ENCODE measurements at regions not wholly inside any gene's neighbourhood (a gene's known extent, or its start where the extent isn't known, plus 50 kb on each side); places are given as distances from the start of the nearest gene placed in this dataset.
"Not testable (repeated sequence)": the region's sequence is repeated elsewhere in the genome, so short reads cannot be mapped to it uniquely, and the experiment has no call there.

- Mint-ChIP-seq H3K27me3 (peaks cover 6% of the 10 kb centered on the region), H3K4me1 (no peaks in the 10 kb centered on the region), H3K36me3 (ENCODE audit: low read depth) (no peaks in the 10 kb centered on the region), H3K27ac (no peak overlapping the region), H3K9me3 (no peaks in the 10 kb centered on the region), H3K4me3 (no peak overlapping the region)
- intact Hi-C loops (cut with micrococcal nuclease), result no loop called here
- no peak for DNase-seq
Measured at GRCh38 chr2:63737081-63737751, 104.5 kb upstream of the UGP2 start.

DNA sequence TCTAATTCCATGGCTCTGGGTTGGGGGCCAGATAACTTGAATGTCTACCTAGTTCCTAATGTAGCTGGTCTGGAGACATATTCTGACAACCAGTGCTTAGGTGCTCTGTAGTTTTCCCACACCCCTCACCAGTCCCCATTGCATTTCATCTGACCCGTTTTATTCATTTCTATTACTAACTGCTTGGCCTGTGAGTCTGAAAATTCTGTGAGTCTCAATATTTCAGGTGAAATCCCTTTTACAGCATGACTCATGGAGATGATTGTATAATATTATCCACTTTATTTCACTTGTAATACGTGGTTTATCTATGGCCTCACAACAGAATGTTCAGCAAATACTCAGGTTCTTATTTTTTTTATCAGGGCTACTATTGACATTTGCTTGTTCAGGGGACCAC, 103.7 kb upstream of the UGP2 start:
- Mint-ChIP-seq H3K27me3 (peaks cover 3% of the 10 kb centered on the region), H3K9me3 (no peaks in the 10 kb centered on the region), H3K4me1 (no peaks in the 10 kb centered on the region), H3K36me3 (ENCODE audit: low read depth) (no peaks in the 10 kb centered on the region), H3K27ac (no peak overlapping the region), H3K4me3 (no peak overlapping the region)
- no peak for DNase-seq
- intact Hi-C loops (cut with micrococcal nuclease), result no loop called here

DNA sequence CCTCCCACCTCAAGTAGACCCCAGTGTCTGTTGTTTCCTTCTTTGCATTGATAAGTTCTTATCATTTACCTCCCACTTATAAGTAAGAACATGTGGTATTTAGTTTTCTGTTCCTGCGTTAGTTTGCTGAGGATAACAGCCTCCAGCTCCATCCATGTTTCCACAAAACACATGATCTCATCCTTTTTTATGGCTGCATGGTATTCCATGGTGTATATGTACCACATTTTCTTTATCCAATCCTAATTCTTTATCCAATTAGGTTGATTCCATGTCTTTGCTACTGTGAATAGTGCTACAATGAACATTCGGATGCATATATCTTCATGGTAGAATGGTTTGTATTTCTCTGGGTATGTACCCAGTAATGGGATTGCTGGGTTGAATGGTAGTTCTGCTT, 102.5 kb upstream of the UGP2 start:
- H3K27ac Mint-ChIP-seq; H3K9me3 Mint-ChIP-seq; intact Hi-C loops (cut with micrococcal nuclease); DNase-seq; H3K4me1 Mint-ChIP-seq; H3K4me3 Mint-ChIP-seq; H3K27me3 Mint-ChIP-seq; H3K36me3 Mint-ChIP-seq (ENCODE audit: low read depth): not testable (repeated sequence)

DNA sequence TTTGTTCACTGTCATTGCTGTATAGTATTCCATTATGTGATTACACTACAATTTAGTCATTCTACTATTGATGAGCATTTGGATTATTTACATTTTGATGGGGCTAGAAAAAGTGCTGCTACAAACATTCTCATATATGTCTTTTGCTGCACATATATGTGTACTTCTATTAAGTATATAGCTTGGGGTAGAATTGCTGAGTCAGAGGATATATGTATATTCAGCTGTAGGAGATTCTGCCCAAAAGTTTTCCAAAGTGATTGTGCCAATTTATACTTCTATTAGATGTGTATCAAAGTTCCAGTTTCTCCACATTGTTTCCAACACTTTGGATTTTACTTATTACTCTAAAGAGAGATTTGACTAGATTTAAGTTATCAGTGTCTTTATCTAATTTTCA, 101.7 kb upstream of the UGP2 start:
- H3K4me3 Mint-ChIP-seq, result no peak overlapping the region
- H3K27ac Mint-ChIP-seq, result no peak overlapping the region
- H3K9me3 Mint-ChIP-seq, result no peaks in the 10 kb centered on the region
- no peak for DNase-seq
- no peaks in the 10 kb centered on the region for H3K36me3 Mint-ChIP-seq (ENCODE audit: low read depth)
- H3K27me3 Mint-ChIP-seq, result peaks cover 3% of the 10 kb centered on the region
- H3K4me1 Mint-ChIP-seq, result no peaks in the 10 kb centered on the region
- intact Hi-C loops (cut with micrococcal nuclease), result no loop called here

DNA sequence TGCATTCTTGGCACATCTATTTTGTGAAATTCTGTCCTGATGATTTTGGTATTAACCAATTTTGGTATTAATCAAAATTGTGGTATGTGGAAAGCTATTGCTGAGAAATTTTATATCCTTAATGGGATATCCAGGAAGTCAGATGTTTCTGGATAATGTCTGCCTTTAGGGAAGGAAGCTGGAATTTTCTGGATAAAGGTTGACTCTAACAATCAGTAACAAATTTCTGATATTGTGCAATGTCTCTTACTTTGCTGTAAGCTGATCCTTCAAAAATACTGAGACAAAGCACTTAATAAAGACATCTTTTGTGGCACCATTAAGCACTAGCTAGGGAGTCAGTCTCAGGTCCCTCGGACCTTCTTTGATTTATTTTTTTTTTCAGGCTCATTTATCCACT, 100.8 kb upstream of the UGP2 start:
- H3K4me1 Mint-ChIP-seq, result no peaks in the 10 kb centered on the region
- no peak overlapping the region for H3K27ac Mint-ChIP-seq
- no peak overlapping the region for H3K4me3 Mint-ChIP-seq
- H3K36me3 Mint-ChIP-seq (ENCODE audit: low read depth), result no peaks in the 10 kb centered on the region
- DNase-seq, result no peak
- intact Hi-C loops (cut with micrococcal nuclease), result no loop called here
- H3K27me3 Mint-ChIP-seq, result peaks cover 3% of the 10 kb centered on the region
- no peaks in the 10 kb centered on the region for H3K9me3 Mint-ChIP-seq

DNA sequence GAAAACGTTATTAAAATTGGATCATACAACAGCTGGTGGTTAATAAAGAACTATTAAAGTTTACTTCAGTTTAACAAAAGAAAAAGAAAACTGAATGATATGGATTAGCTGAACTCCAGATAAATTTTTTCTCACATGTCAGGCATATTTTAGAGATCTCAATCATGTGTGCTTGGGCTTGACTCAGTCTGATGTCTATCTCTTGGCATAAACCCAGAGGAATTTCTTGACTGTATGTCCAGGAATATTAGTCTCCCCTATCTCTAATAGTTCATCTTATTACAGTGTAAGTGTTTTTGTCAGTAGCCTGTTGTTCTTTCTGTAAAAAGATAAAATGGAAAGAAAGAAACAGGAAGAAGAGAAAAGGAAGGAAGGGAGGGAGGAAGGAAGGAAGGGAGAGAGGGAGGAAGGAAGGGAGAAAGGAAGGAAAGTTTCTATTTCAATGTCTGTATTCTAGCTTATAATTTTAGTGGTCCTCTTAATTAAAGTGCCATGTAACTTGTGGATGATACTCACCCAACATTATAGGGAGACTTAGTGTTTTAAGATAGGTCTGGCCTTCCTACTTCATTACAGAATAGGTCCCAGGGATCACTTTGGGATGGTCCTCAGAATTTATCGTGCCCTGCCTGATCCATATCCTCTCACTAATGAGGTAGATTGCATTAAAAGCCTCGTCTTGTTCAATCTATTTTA, 99.7 kb upstream of the UGP2 start:
- H3K36me3 Mint-ChIP-seq (ENCODE audit: low read depth), result no peaks in the 10 kb centered on the region
- no peak for DNase-seq
- no peak overlapping the region for H3K4me3 Mint-ChIP-seq
- H3K27ac Mint-ChIP-seq, result no peak overlapping the region
- no peaks in the 10 kb centered on the region for H3K4me1 Mint-ChIP-seq
- intact Hi-C loops (cut with micrococcal nuclease), result no loop called here
- H3K27me3 Mint-ChIP-seq, result peaks cover 3% of the 10 kb centered on the region
- H3K9me3 Mint-ChIP-seq, result no peaks in the 10 kb centered on the region

DNA sequence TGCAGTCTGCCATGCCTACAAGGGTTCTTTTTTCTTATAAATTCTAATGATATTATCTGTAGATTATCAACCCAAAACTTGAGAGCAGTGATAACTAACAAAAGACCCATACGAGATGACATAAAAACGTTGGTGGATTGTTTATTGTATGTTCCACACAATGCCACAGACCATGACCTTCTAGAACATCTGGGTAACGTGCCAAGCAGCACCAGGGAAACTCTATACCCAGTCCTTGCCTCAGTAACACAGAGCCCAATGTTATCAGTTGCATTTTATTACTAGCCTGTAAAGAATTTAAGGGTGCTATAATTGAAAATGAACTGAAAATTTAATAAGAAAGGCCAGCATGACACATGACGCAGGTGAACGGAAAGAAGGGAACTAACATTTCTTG, 99.1 kb upstream of the UGP2 start:
- no peaks in the 10 kb centered on the region for H3K4me1 Mint-ChIP-seq
- no peak overlapping the region for H3K27ac Mint-ChIP-seq
- no peaks in the 10 kb centered on the region for H3K36me3 Mint-ChIP-seq (ENCODE audit: low read depth)
- no peak overlapping the region for H3K4me3 Mint-ChIP-seq
- DNase-seq, result no peak
- intact Hi-C loops (cut with micrococcal nuclease), result no loop called here
- no peaks in the 10 kb centered on the region for H3K9me3 Mint-ChIP-seq
- peaks cover 3% of the 10 kb centered on the region for H3K27me3 Mint-ChIP-seq

- intact Hi-C loops (cut with micrococcal nuclease), result no loop called here
Measured at GRCh38 chr2:63743170-63743981, 98.3 kb upstream of the UGP2 start.

GRCh38 chr2:63743982-63744966, 97.4 kb upstream of the UGP2 start:
- H3K27ac Mint-ChIP-seq, result no peak overlapping the region
- intact Hi-C loops (cut with micrococcal nuclease), result no loop called here
- no peaks in the 10 kb centered on the region for H3K36me3 Mint-ChIP-seq (ENCODE audit: low read depth)
- no peak overlapping the region for H3K4me3 Mint-ChIP-seq
- peaks cover 11% of the 10 kb centered on the region for H3K27me3 Mint-ChIP-seq
- no peaks in the 10 kb centered on the region for H3K4me1 Mint-ChIP-seq
- no peak for DNase-seq
- peaks cover 4% of the 10 kb centered on the region for H3K9me3 Mint-ChIP-seq

More at GRCh38 chr2:63743170-63743981, 98.3 kb upstream of the UGP2 start:
- Mint-ChIP-seq H3K4me3 (no peak overlapping the region), H3K4me1 (no peaks in the 10 kb centered on the region), H3K27ac (no peak overlapping the region), H3K36me3 (ENCODE audit: low read depth) (no peaks in the 10 kb centered on the region), H3K9me3 (no peaks in the 10 kb centered on the region), H3K27me3 (peaks cover 3% of the 10 kb centered on the region)
- no peak for DNase-seq

DNA sequence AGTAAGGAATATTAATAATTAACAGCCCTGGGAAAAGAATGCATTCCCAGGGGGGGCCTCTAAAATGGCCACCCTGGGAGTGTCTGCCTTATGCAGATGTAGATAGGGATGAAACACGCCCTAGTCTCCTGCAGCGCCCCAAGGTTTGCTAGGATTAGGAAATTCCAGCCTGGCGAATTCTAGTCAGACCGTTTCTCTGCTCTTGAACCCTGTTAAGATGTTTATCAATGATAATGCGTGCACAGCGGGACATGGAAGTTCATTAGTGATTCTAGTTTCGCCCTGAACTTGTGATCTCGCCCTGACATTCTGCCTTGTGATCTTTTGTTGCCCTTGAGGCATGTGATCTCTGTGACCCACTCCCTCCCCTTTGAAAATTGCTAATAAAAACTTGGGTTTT, 95.1 kb upstream of the UGP2 start:
- H3K9me3 Mint-ChIP-seq; H3K36me3 Mint-ChIP-seq (ENCODE audit: low read depth); H3K4me1 Mint-ChIP-seq; H3K27ac Mint-ChIP-seq; DNase-seq; H3K4me3 Mint-ChIP-seq; intact Hi-C loops (cut with micrococcal nuclease): not testable (repeated sequence)
- peaks cover 16% of the 10 kb centered on the region for H3K27me3 Mint-ChIP-seq

- no peak for DNase-seq
- H3K27ac Mint-ChIP-seq, result no peak overlapping the region
- H3K4me1 Mint-ChIP-seq, result no peaks in the 10 kb centered on the region
- intact Hi-C loops (cut with micrococcal nuclease), result no loop called here
- no peaks in the 10 kb centered on the region for H3K36me3 Mint-ChIP-seq (ENCODE audit: low read depth)
- peaks cover 24% of the 10 kb centered on the region for H3K27me3 Mint-ChIP-seq
- peaks cover 7% of the 10 kb centered on the region for H3K9me3 Mint-ChIP-seq
- no peak overlapping the region for H3K4me3 Mint-ChIP-seq
Measured at GRCh38 chr2:63751901-63752300, 89.8 kb upstream of the UGP2 start.

GRCh38 chr2:63755216-63755615, 86.5 kb upstream of the UGP2 start:
- H3K9me3 Mint-ChIP-seq, result peaks cover 3% of the 10 kb centered on the region
- H3K27me3 Mint-ChIP-seq, result peaks cover 18% of the 10 kb centered on the region
- no peak overlapping the region for H3K27ac Mint-ChIP-seq
- DNase-seq, result no peak
- no peaks in the 10 kb centered on the region for H3K4me1 Mint-ChIP-seq
- H3K4me3 Mint-ChIP-seq, result no peak overlapping the region
- no peaks in the 10 kb centered on the region for H3K36me3 Mint-ChIP-seq (ENCODE audit: low read depth)
- intact Hi-C loops (cut with micrococcal nuclease), result no loop called here

DNA sequence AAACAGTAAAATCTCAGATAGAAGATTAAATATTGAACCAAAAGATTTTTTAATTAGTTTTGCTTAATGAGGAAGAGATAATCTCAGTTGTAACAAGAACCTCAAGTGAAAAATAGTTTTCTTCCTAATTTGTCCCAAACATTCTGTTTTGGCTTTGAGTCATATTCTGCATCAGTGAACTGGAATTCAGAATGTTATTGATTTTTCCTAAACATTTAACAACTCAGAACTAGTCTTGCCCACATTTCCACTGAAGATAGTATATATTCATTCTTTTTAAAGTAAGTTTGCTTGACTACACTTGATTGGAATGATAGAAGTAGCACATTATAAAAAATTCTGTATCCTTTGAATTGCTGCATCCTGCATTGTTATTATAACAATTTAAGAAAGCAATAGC, 85.7 kb upstream of the UGP2 start:
- H3K27ac Mint-ChIP-seq, result no peak overlapping the region
- DNase-seq, result no peak
- H3K4me3 Mint-ChIP-seq, result no peak overlapping the region
- peaks cover 3% of the 10 kb centered on the region for H3K9me3 Mint-ChIP-seq
- no peaks in the 10 kb centered on the region for H3K36me3 Mint-ChIP-seq (ENCODE audit: low read depth)
- H3K27me3 Mint-ChIP-seq, result peaks cover 17% of the 10 kb centered on the region
- intact Hi-C loops (cut with micrococcal nuclease), result no loop called here
- H3K4me1 Mint-ChIP-seq, result no peaks in the 10 kb centered on the region

Data from activated CD4-positive, alpha-beta T cell treated with anti-CD3 and anti-CD28 coated beads, Interleukin-2, amount 10 ng/mL, durations not matched to agents 24 days and 14 days (primary cell).